NCI-H774 (cell line): ENCODE measurements at regions not wholly inside any gene's neighbourhood (a gene's known extent, or its start where the extent isn't known, plus 50 kb on each side); places are given as distances from the start of the nearest gene placed in this dataset.
A peak's percentile ranks its signal among the peaks of the same experiment; 100 is the strongest.

Experiments
- DNase-seq: peaks from one replicate; lab custom pipeline; 2025; lab: John Stamatoyannopoulos, UW

DNA sequence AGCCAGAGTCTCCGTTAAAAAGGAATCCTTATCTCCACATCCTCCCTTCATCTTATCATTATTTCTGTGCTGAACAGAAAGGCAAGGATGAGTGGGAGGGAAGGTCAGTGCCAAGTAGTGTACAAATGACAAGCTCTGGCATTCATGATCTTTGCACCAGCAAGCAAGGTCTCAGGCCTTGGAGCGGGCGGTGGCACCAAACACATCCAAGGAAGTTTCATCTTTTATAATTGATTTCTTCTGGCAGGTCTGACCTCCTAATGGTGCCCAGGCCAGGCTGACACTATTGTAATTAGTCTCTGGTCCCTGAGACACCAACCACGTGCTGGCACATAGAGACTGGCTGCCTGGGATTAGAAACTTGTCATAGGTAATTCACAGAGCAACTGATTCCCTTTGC lies 336.6 kb downstream of the EN1 start:
- no peak for DNase-seq

- no peak for DNase-seq
Measured at GRCh38 chr2:118509319-118510004, 338.0 kb downstream of the EN1 start.

GRCh38 chr2:118508282-118508681 lies 339.2 kb downstream of the EN1 start:
- no peak for DNase-seq

GRCh38 chr2:118505436-118505835 lies 342.0 kb downstream of the EN1 start:
- no peak for DNase-seq

DNA sequence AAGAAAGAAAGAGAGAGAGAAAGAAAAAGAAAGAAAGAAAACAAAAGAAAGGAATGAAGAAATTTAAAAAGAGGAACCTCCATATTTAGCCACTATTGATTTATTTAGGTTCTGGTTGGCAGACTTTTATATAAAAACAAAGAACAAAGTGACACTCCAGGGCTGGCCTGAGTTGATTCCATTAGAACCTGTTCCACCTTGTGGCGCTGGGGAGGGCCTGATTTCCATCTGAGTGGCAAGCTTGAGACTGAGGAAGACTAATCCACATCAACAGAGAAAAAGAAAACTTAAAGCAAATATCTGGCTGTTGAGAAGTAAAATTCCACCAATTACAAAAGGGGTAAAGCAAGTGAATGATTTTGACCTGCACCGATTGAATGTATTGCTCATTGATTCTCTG lies 345.3 kb downstream of the EN1 start:
- no peak for DNase-seq

DNA sequence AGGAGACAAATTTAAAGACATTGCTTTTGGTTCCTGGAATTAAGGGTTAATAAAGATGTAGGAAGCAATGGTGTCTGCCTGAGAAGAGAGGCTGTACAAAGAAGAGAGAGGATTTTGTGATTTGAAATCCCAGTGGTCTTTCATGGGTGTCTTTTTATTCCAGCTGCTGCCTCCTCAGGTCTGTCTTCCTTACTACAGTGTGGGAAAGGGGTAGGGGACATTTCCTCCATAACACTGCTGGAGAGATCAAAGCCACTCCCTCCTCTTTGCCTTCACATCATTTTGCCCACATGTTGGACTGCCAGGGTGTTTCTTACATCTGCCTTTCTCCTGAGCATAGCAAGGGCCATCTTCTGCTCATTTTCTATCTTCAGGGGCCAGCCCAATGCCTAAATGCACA lies 348.5 kb downstream of the EN1 start:
- DNase-seq = no peak

- no peak for DNase-seq
Measured at GRCh38 chr2:118496870-118497611, 350.4 kb downstream of the EN1 start.

- DNase-seq = no peak
Measured at GRCh38 chr2:118496467-118496866, 351.0 kb downstream of the EN1 start.

DNA sequence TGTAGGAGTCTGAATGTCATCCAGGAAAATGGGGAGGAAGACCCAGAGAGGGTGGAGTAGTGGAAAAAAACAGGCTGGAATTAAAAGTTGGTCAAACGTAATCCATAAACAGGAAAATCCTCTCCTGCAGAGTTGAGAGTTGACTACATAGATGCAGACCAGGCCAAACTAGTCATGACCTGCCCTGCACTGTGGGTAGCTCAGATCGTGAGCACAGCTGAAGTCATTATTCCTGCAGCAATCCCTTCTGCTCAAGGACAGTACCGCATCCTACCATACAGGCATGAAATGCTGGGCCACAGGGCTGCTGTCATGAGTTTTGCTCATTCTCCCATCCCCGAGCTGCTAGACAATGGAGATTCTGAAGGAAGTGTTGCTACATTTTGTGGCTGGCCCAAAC lies 352.2 kb downstream of the EN1 start:
- no peak for DNase-seq

DNA sequence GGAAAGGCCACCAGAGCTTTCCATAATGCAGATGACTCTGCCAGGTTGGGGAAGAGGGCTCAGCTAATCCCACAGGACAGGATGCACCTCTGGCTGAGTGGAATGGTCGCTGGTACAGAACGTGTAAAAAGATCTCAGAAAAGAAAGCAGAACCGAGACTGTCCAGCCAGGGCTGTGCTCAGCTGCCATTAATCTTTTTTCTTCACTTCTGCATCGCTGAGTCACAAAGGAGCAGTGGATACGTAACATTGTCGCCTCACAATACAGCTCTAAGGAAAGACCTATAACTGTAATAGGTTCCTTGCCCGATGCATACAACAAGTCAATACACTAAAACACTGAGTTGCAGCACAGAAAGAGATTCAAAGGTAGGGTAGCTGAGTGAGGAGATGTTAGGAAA lies 354.2 kb downstream of the EN1 start:
- no peak for DNase-seq

- no peak for DNase-seq
Measured at GRCh38 chr2:118492335-118492734, 355.1 kb downstream of the EN1 start.

DNA sequence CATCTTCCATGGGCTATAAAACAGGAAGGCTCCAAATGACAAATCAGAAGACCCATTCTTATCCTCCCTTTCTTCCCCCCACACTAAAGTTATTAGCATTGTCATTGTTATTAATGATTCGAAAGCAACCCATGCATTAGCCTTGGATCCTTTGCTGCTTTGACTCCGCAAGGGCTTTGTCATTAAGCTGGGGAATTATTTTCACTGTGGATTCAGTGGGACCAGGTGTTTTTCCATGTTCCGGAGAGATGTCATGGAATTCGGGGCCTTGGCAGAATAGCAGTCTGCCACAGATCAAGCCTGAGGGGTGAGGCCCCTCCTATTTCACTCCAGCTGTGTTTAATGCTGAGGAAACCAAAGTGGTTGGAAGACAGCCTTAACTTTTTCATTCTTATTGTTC lies 357.1 kb downstream of the EN1 start:
- no peak for DNase-seq

GRCh38 chr2:118489712-118490299 lies 357.6 kb downstream of the EN1 start:
- DNase-seq = no peak

GRCh38 chr2:118481299-118481698 lies 366.1 kb downstream of the EN1 start:
- no peak for DNase-seq

GRCh38 chr2:118479020-118479419 lies 368.4 kb downstream of the EN1 start:
- DNase-seq = no peak

DNA sequence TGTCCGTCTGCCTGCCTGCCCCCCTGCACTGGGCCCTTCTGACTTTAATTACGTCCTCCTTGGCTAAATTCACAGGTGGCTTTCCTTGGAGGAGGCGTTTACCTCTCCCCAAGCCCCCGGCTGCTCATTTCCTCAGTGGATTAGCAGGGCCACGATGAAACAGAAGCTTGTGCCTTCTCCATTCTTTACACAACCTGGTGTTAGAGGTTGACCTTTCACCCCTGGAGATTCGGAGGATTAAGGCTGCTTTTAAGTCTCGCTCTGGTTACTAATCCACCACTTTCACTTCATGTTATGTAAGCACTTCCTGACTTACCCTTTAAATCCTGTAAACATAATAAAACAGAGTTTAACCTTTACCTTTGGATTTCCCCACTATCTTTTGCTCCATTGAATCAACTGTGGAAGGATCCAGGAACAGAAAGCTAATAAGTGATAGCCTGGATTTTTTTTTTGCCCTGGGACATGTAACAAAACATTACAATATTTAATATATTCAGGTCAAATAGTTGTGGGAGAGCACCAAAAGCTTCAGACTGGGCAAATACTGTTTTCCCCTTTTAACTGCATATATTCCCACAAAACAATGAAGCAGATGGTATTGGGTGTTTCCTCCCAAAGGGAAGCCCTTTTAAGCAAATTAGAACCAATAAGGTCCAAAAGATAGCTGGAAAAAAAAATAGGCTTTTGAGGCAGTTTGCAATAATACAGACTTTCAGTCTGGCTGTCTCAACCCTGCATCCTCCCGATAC lies 370.2 kb downstream of the EN1 start:
- DNase-seq = no peak

DNA sequence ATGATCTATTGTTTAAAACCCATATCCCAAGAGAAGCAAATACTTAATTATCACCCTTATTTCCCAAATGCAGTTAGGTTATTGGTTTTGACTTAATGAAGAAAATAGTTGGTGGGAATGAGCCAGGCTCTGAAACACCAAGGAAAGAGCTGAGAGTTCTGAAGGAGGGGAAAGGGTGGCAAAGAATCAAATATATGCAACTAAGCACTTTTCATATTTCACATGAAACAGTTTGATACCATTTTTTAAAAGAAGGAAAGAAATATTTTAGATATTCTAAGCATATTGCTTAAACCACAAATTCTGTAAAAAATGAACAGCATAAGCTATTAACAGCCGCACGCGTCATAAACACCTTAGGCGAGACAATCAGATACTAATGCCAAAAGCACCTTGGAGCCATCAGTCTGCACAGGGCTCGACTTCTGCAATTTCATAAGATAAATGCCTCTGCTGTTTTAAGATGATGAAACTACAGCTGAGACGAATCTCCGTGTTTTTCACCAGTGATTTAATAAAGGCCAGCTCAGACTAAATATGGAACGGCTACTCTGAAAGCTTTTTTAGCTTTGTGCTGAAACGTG lies 371.7 kb downstream of the EN1 start:
- DNase-seq = no peak

- DNase-seq = no peak
Measured at GRCh38 chr2:118474541-118474920, 372.9 kb downstream of the EN1 start.

DNA sequence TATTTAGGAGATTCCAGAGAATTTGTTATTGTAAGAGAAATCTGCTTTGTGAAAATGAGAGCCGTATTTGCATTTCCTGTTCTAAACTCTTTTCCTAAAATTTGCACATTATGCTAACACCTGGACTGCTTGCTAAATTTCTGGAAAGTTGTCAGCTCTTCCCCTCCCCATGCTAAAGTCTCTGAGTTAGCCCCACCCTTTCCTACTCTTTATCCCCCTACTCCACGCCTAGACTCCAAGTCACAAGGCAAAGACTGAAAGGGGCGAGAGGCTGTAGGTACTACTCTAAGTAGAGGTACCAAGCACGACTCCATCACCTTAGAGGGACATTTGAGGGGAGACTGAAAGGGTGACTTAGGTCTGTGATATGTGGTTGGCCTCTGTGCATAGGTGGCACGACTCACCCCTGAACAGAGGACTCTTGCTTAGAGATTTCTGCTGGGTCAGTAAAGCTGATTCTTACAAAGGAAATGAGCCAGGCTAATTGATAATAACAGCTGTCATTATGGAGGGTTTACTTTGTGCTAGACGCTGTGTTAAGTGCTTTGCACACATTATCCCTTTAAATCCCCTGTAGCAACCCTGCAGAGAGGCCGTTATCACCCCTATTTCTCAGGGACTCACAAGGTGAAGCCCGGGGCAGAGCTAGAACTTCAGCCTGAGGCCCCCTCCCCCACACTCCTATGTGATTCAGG lies 373.5 kb downstream of the EN1 start:
- peak; percentile 76 for DNase-seq

- DNase-seq = no peak
Measured at GRCh38 chr2:118473241-118473640, 374.2 kb downstream of the EN1 start.

DNA sequence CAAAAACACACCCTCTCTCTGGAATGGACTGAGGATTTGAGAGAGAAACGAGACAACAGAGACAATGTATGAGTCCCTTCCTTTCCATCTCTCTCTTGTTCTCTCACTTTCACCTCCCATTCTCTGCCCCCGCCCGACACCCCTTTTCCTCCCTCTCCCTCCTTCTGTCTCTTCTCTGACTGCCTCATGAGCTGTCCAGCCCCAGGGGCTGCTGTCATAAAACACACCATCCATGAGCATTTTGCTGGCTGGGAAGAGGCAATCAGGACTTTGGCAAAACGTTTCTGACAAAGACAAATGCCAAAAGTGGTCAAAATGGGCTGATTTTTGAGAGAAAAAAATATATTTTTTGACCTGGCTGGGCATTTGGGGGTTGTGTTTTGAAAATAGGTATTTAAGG lies 377.2 kb downstream of the EN1 start:
- DNase-seq = no peak

DNA sequence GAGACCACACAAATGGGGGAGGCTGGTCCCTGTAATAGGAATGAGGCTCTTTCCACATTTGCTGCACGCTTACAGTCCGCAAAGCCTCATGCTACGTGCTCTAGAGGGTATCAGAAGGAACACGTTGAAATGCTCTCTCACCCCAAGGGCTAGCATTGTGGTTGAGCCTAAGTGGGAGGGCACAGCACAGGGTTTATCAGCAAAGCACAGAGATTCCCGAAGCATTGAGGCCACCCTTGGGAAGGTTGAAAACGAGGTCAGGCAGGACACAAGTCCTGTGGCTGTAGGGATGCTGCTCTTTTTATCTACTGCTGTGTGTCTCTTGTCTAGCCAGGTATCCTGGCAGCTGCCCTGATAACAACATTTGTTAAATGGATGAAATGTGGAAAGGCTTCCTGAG lies 378.3 kb downstream of the EN1 start:
- DNase-seq = no peak
